Stimulated activated naive CD4-positive, alpha-beta T cell (primary cell): ENCODE measurements at regions not wholly inside any gene's neighbourhood (a gene's known extent, or its start where the extent isn't known, plus 50 kb on each side); places are given as distances from the start of the nearest gene placed in this dataset.
"Not testable (repeated sequence)": the region's sequence is repeated elsewhere in the genome, so short reads cannot be mapped to it uniquely, and the experiment has no call there.

Source experiments
- DNase-seq, 6 experiments: peaks; one replicate each; lab custom pipeline; 2025; lab: John Stamatoyannopoulos, UW

- no peak for DNase-seq
Observed at GRCh38 chr12:131229426-131230339, 276.0 kb downstream of the ADGRD1 start.

- no peak for DNase-seq
Observed at GRCh38 chr12:131230340-131231031, 276.8 kb downstream of the ADGRD1 start.

- no peak for DNase-seq
Observed at GRCh38 chr12:131231032-131231980, 277.6 kb downstream of the ADGRD1 start.

GRCh38 chr12:131232036-131232435, 278.3 kb downstream of the ADGRD1 start:
- no peak for DNase-seq

GRCh38 chr12:131232872-131233271, 279.2 kb downstream of the ADGRD1 start:
- not testable (repeated sequence) for DNase-seq

GRCh38 chr12:131233850-131234789, 280.4 kb downstream of the ADGRD1 start:
- DNase-seq: not testable (repeated sequence)

GRCh38 chr12:131234841-131235271, 281.1 kb downstream of the ADGRD1 start:
- DNase-seq: not testable (repeated sequence)

- no peak for DNase-seq
Observed at GRCh38 chr12:131235871-131236271, 282.2 kb downstream of the ADGRD1 start.

GRCh38 chr12:131239384-131240094, 285.8 kb downstream of the ADGRD1 start:
- no peak for DNase-seq

- DNase-seq: no peak
Observed at GRCh38 chr12:131241517-131241916, 287.8 kb downstream of the ADGRD1 start.

GRCh38 chr12:131242741-131243496, 289.2 kb downstream of the ADGRD1 start:
- no peak for DNase-seq

GRCh38 chr12:131244157-131244688, 290.5 kb downstream of the ADGRD1 start:
- DNase-seq: not testable (repeated sequence)

GRCh38 chr12:131245161-131245560, 291.5 kb downstream of the ADGRD1 start:
- not testable (repeated sequence) for DNase-seq

- no peak for DNase-seq
Observed at GRCh38 chr12:131245564-131246355, 292.1 kb downstream of the ADGRD1 start.

- DNase-seq: not testable (repeated sequence)
Observed at GRCh38 chr12:131247026-131247725, 293.5 kb downstream of the ADGRD1 start.

GRCh38 chr12:131247875-131248274, 294.2 kb downstream of the ADGRD1 start:
- DNase-seq: not testable (repeated sequence)

GRCh38 chr12:131249246-131250027, 295.7 kb downstream of the ADGRD1 start:
- no peak for DNase-seq
